Stimulated activated CD8-positive, alpha-beta memory T cell treated with anti-CD3 and anti-CD28 coated beads, Interleukin-2, amount 100 ng/mL, for 1 hour (primary cell): ENCODE measurements at regions not wholly inside any gene's neighbourhood (a gene's known extent, or its start where the extent isn't known, plus 50 kb on each side); places are given as distances from the start of the nearest gene placed in this dataset.
"Not testable (repeated sequence)": the region's sequence is repeated elsewhere in the genome, so short reads cannot be mapped to it uniquely, and the experiment has no call there.

Experiments used
- DNase-seq, 2 donors: peaks; one replicate each; pipeline ENCODE4 v3.0.0-alpha.2; 2020; ENCODE audit warnings: low read depth in 2 of 2

- not testable (repeated sequence) for DNase-seq
These were observed 134.1 kb upstream of the KITLG start for GRCh38 chr12:88714263-88714882.

GRCh38 chr12:88707800-88708199, 127.5 kb upstream of the KITLG start:
- no peak for DNase-seq

- no peak for DNase-seq
These were observed 126.0 kb upstream of the KITLG start for GRCh38 chr12:88706286-88706685.

GRCh38 chr12:88703790-88704189, 123.5 kb upstream of the KITLG start:
- DNase-seq, result no peak

GRCh38 chr12:88698471-88698870, 118.2 kb upstream of the KITLG start:
- no peak for DNase-seq

GRCh38 chr12:88693837-88694445, 113.7 kb upstream of the KITLG start:
- DNase-seq, result no peak

- no peak for DNase-seq
These were observed 111.5 kb upstream of the KITLG start for GRCh38 chr12:88691811-88692210.

GRCh38 chr12:88684610-88685009, 104.3 kb upstream of the KITLG start:
- DNase-seq, result no peak

- DNase-seq, result no peak
These were observed 103.9 kb upstream of the KITLG start for GRCh38 chr12:88684170-88684569.

- no peak for DNase-seq
These were observed 103.4 kb upstream of the KITLG start for GRCh38 chr12:88683628-88684027.

- DNase-seq, result no peak
These were observed 101.0 kb upstream of the KITLG start for GRCh38 chr12:88681271-88681670.

- DNase-seq, result no peak
These were observed 97.2 kb upstream of the KITLG start for GRCh38 chr12:88677464-88677863.

- not testable (repeated sequence) for DNase-seq
These were observed 87.3 kb upstream of the KITLG start for GRCh38 chr12:88667615-88668014.

- DNase-seq, result no peak
These were observed 84.8 kb upstream of the KITLG start for GRCh38 chr12:88665071-88665470.

GRCh38 chr12:88662961-88663360, 82.7 kb upstream of the KITLG start:
- no peak for DNase-seq

GRCh38 chr12:88662093-88662492, 81.8 kb upstream of the KITLG start:
- DNase-seq, result no peak

GRCh38 chr12:88658009-88658408, 77.7 kb upstream of the KITLG start:
- DNase-seq, result no peak

GRCh38 chr12:88650715-88651114, 70.4 kb upstream of the KITLG start:
- no peak for DNase-seq

- no peak for DNase-seq
These were observed 68.4 kb upstream of the KITLG start for GRCh38 chr12:88648625-88649024.

GRCh38 chr12:88646824-88647223, 66.6 kb upstream of the KITLG start:
- no peak for DNase-seq

- no peak for DNase-seq
These were observed 65.5 kb upstream of the KITLG start for GRCh38 chr12:88645816-88646215.

GRCh38 chr12:88644946-88645702, 64.9 kb upstream of the KITLG start:
- DNase-seq, result no peak

- DNase-seq, result no peak
These were observed 63.4 kb upstream of the KITLG start for GRCh38 chr12:88643685-88644084.
